Central memory CD8-positive, alpha-beta T cell (primary cell): ENCODE measurements at regions not wholly inside any gene's neighbourhood (a gene's known extent, or its start where the extent isn't known, plus 50 kb on each side); places are given as distances from the start of the nearest gene placed in this dataset.
A peak's percentile ranks its signal among the peaks of the same experiment; 100 is the strongest.

Experiments
- ATAC-seq: fragments of 150-1000 bp; cut with Tn5 transposase; replicated peaks from 2 replicates; pipeline ENCODE4 v1.10.0; 2022; ENCODE audit warnings: mild to moderate bottlenecking, moderate FRiP score, moderate number of reproducible peaks; ENCODE audit not compliant: poor library complexity, severe bottlenecking; ENCODE audit errors: extremely low read depth
- DNase-seq, 2 donors: peaks; one replicate each; pipeline ENCODE4 v3.0.0; 2021; ENCODE audit warnings: low spot score in 2 of 2
- H3K27ac Mint-ChIP-seq: one replicate; pipeline ENCODE4 v1.8.0; 2022; ENCODE audit warnings: low read depth, mild to moderate bottlenecking, moderate library complexity, mixed read lengths
- H3K27me3 Mint-ChIP-seq: one replicate; pipeline ENCODE4 v1.8.0; 2022; ENCODE audit warnings: mixed read lengths
- H3K36me3 Mint-ChIP-seq: one replicate; pipeline ENCODE4 v1.8.0; 2022; ENCODE audit warnings: mild to moderate bottlenecking, moderate library complexity, mixed read lengths; ENCODE audit not compliant: insufficient read depth
- H3K4me1 Mint-ChIP-seq: one replicate; pipeline ENCODE4 v1.8.0; 2022; ENCODE audit warnings: mixed read lengths
- H3K4me3 Mint-ChIP-seq: one replicate; pipeline ENCODE4 v1.8.0; 2022; ENCODE audit warnings: mild to moderate bottlenecking, moderate library complexity, mixed read lengths
- H3K9me3 Mint-ChIP-seq: one replicate; pipeline ENCODE4 v1.8.0; 2022; ENCODE audit warnings: mixed read lengths

- H3K4me3 Mint-ChIP-seq: no peak overlapping the region
- H3K9me3 Mint-ChIP-seq: peaks cover 16% of the 10 kb centered on the region
- peaks cover 3% of the 10 kb centered on the region for H3K36me3 Mint-ChIP-seq
- no peak for DNase-seq
- H3K27me3 Mint-ChIP-seq: no peaks in the 10 kb centered on the region
- no peaks in the 10 kb centered on the region for H3K4me1 Mint-ChIP-seq
- ATAC-seq: no peak
- H3K27ac Mint-ChIP-seq: no peak overlapping the region
Measured at GRCh38 chr13:89846926-89847585, 1500.4 kb upstream of the MIR17HG start.

GRCh38 chr13:89852570-89852969, 1494.9 kb upstream of the MIR17HG start:
- H3K4me1 Mint-ChIP-seq: no peaks in the 10 kb centered on the region
- H3K4me3 Mint-ChIP-seq: no peak overlapping the region

GRCh38 chr13:89856512-89856911, 1491.0 kb upstream of the MIR17HG start:
- DNase-seq (no peak), ATAC-seq (no peak)
- Mint-ChIP-seq H3K36me3 (peaks cover 1% of the 10 kb centered on the region), H3K4me3 (no peak overlapping the region), H3K9me3 (peaks cover 16% of the 10 kb centered on the region), H3K4me1 (no peaks in the 10 kb centered on the region), H3K27me3 (no peaks in the 10 kb centered on the region), H3K27ac (no peak overlapping the region)

More at GRCh38 chr13:89852570-89852969, 1494.9 kb upstream of the MIR17HG start:
- no peaks in the 10 kb centered on the region for H3K27me3 Mint-ChIP-seq
- no peak for DNase-seq
- H3K36me3 Mint-ChIP-seq: peaks cover 1% of the 10 kb centered on the region
- no peak for ATAC-seq
- H3K9me3 Mint-ChIP-seq: peaks cover 10% of the 10 kb centered on the region
- H3K27ac Mint-ChIP-seq: no peak overlapping the region

- Mint-ChIP-seq H3K27me3 (no peaks in the 10 kb centered on the region), H3K36me3 (peaks cover 1% of the 10 kb centered on the region), H3K9me3 (peaks cover 20% of the 10 kb centered on the region), H3K4me3 (no peak overlapping the region), H3K4me1 (no peaks in the 10 kb centered on the region), H3K27ac (no peak overlapping the region)
- DNase-seq: no peak
- ATAC-seq: no peak
Measured at GRCh38 chr13:89857502-89857901, 1490.0 kb upstream of the MIR17HG start.

GRCh38 chr13:89862011-89862690, 1485.3 kb upstream of the MIR17HG start:
- Mint-ChIP-seq H3K27ac (no peak overlapping the region), H3K27me3 (no peaks in the 10 kb centered on the region), H3K4me1 (no peaks in the 10 kb centered on the region), H3K36me3 (no peaks in the 10 kb centered on the region), H3K4me3 (no peak overlapping the region), H3K9me3 (peaks cover 39% of the 10 kb centered on the region)
- DNase-seq: no peak
- no peak for ATAC-seq

GRCh38 chr13:89862691-89863036, 1484.8 kb upstream of the MIR17HG start:
- no peaks in the 10 kb centered on the region for H3K27me3 Mint-ChIP-seq
- H3K36me3 Mint-ChIP-seq: no peaks in the 10 kb centered on the region
- no peaks in the 10 kb centered on the region for H3K4me1 Mint-ChIP-seq
- H3K4me3 Mint-ChIP-seq: no peak overlapping the region
- DNase-seq (no peak), ATAC-seq (no peak)
- H3K9me3 Mint-ChIP-seq: peaks cover 44% of the 10 kb centered on the region
- no peak overlapping the region for H3K27ac Mint-ChIP-seq

- Mint-ChIP-seq H3K36me3 (no peaks in the 10 kb centered on the region), H3K27ac (no peak overlapping the region), H3K4me1 (no peaks in the 10 kb centered on the region), H3K27me3 (no peaks in the 10 kb centered on the region), H3K4me3 (no peak overlapping the region), H3K9me3 (peaks cover 40% of the 10 kb centered on the region)
- DNase-seq: no peak
- no peak for ATAC-seq
Measured at GRCh38 chr13:89865164-89866064, 1482.1 kb upstream of the MIR17HG start.

GRCh38 chr13:89869312-89869711, 1478.2 kb upstream of the MIR17HG start:
- H3K9me3 Mint-ChIP-seq: peaks cover 26% of the 10 kb centered on the region
- no peak overlapping the region for H3K4me3 Mint-ChIP-seq
- DNase-seq: no peak
- no peaks in the 10 kb centered on the region for H3K27me3 Mint-ChIP-seq
- H3K36me3 Mint-ChIP-seq: no peaks in the 10 kb centered on the region
- no peaks in the 10 kb centered on the region for H3K4me1 Mint-ChIP-seq
- ATAC-seq: no peak
- H3K27ac Mint-ChIP-seq: no peak overlapping the region

- DNase-seq (no peak), ATAC-seq (no peak)
- H3K27ac Mint-ChIP-seq: no peak overlapping the region
- peaks cover 6% of the 10 kb centered on the region for H3K9me3 Mint-ChIP-seq
- no peaks in the 10 kb centered on the region for H3K27me3 Mint-ChIP-seq
- H3K4me1 Mint-ChIP-seq: no peaks in the 10 kb centered on the region
- H3K36me3 Mint-ChIP-seq: no peaks in the 10 kb centered on the region
- no peak overlapping the region for H3K4me3 Mint-ChIP-seq
Measured at GRCh38 chr13:89878904-89879303, 1468.6 kb upstream of the MIR17HG start.

GRCh38 chr13:89880201-89880600, 1467.3 kb upstream of the MIR17HG start:
- H3K4me3 Mint-ChIP-seq: no peak overlapping the region
- no peaks in the 10 kb centered on the region for H3K4me1 Mint-ChIP-seq
- H3K36me3 Mint-ChIP-seq: no peaks in the 10 kb centered on the region
- H3K27ac Mint-ChIP-seq: no peak overlapping the region
- peak; percentile 36 for ATAC-seq
- H3K27me3 Mint-ChIP-seq: no peaks in the 10 kb centered on the region
- peaks cover 13% of the 10 kb centered on the region for H3K9me3 Mint-ChIP-seq
- no peak for DNase-seq

GRCh38 chr13:89883893-89884448, 1463.5 kb upstream of the MIR17HG start:
- H3K27me3 Mint-ChIP-seq: no peaks in the 10 kb centered on the region
- DNase-seq: no peak
- H3K4me3 Mint-ChIP-seq: no peak overlapping the region
- H3K27ac Mint-ChIP-seq: no peak overlapping the region
- H3K36me3 Mint-ChIP-seq: no peaks in the 10 kb centered on the region
- H3K9me3 Mint-ChIP-seq: peaks cover 18% of the 10 kb centered on the region
- no peaks in the 10 kb centered on the region for H3K4me1 Mint-ChIP-seq
- no peak for ATAC-seq

GRCh38 chr13:89890806-89891205, 1456.7 kb upstream of the MIR17HG start:
- no peak overlapping the region for H3K27ac Mint-ChIP-seq
- no peaks in the 10 kb centered on the region for H3K27me3 Mint-ChIP-seq
- no peaks in the 10 kb centered on the region for H3K36me3 Mint-ChIP-seq
- no peak for ATAC-seq
- peaks cover 27% of the 10 kb centered on the region for H3K9me3 Mint-ChIP-seq
- no peaks in the 10 kb centered on the region for H3K4me1 Mint-ChIP-seq
- no peak for DNase-seq
- H3K4me3 Mint-ChIP-seq: no peak overlapping the region
